Central memory CD8-positive, alpha-beta T cell (primary cell): ENCODE measurements at regions not wholly inside any gene's neighbourhood (a gene's known extent, or its start where the extent isn't known, plus 50 kb on each side); places are given as distances from the start of the nearest gene placed in this dataset.
"Not testable (repeated sequence)": the region's sequence is repeated elsewhere in the genome, so short reads cannot be mapped to it uniquely, and the experiment has no call there.

ENCODE experiments used
- ATAC-seq: fragments of 150-1000 bp; cut with Tn5 transposase; replicated peaks from 2 replicates; pipeline ENCODE4 v1.10.0; 2022; ENCODE audit warnings: mild to moderate bottlenecking, moderate FRiP score, moderate number of reproducible peaks; ENCODE audit not compliant: poor library complexity, severe bottlenecking; ENCODE audit errors: extremely low read depth
- DNase-seq, 2 donors: peaks; one replicate each; pipeline ENCODE4 v3.0.0; 2021; ENCODE audit warnings: low spot score in 2 of 2
- H3K27ac Mint-ChIP-seq: one replicate; pipeline ENCODE4 v1.8.0; 2022; ENCODE audit warnings: low read depth, mild to moderate bottlenecking, moderate library complexity, mixed read lengths
- H3K27me3 Mint-ChIP-seq: one replicate; pipeline ENCODE4 v1.8.0; 2022; ENCODE audit warnings: mixed read lengths
- H3K36me3 Mint-ChIP-seq: one replicate; pipeline ENCODE4 v1.8.0; 2022; ENCODE audit warnings: mild to moderate bottlenecking, moderate library complexity, mixed read lengths; ENCODE audit not compliant: insufficient read depth
- H3K4me1 Mint-ChIP-seq: one replicate; pipeline ENCODE4 v1.8.0; 2022; ENCODE audit warnings: mixed read lengths
- H3K4me3 Mint-ChIP-seq: one replicate; pipeline ENCODE4 v1.8.0; 2022; ENCODE audit warnings: mild to moderate bottlenecking, moderate library complexity, mixed read lengths
- H3K9me3 Mint-ChIP-seq: one replicate; pipeline ENCODE4 v1.8.0; 2022; ENCODE audit warnings: mixed read lengths

DNA sequence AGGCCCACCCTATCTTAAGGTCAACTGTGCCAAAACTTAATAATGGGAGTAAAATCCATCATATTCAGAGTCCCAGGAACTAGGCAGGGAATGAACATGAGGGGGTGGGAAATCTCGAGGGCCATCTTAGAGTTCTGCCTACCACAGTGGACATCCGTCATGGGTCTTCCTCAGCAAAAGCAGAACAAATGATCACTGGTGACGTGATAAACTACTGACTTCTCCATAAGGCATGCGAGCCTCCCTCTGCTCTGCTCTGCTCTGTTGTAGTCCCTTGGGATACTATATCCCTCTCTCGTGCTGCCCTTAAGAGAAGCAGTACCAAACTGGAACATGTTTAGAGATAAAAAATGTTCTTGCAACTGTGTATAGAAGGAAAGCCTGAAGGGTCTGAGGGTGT is 603.8 kb downstream of the TTLL7 start:
- ATAC-seq, H3K27me3 Mint-ChIP-seq, H3K4me1 Mint-ChIP-seq, H3K9me3 Mint-ChIP-seq, H3K36me3 Mint-ChIP-seq, DNase-seq, H3K27ac Mint-ChIP-seq, H3K4me3 Mint-ChIP-seq: not testable (repeated sequence)

DNA sequence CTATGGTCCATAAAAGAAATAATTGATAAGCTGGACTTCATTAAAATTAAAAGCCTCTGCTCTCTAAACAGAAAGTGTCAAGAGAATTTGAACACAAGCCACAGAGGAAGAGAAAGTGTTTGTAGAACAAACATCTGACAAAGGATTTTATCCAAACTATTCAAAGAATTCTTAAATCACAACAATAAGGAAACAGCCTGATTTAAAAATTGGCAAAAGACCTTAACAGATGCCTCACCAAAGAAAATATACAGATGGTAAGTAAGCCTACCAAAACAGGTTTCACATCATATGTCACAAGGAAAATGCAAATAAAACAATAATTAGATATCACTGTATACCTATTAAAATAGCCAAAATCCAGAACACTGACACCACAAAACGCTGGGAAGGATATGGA is 612.0 kb downstream of the TTLL7 start:
- not testable (repeated sequence) for H3K9me3 Mint-ChIP-seq, H3K36me3 Mint-ChIP-seq, DNase-seq, H3K27me3 Mint-ChIP-seq, H3K4me1 Mint-ChIP-seq, H3K27ac Mint-ChIP-seq, ATAC-seq, H3K4me3 Mint-ChIP-seq

DNA sequence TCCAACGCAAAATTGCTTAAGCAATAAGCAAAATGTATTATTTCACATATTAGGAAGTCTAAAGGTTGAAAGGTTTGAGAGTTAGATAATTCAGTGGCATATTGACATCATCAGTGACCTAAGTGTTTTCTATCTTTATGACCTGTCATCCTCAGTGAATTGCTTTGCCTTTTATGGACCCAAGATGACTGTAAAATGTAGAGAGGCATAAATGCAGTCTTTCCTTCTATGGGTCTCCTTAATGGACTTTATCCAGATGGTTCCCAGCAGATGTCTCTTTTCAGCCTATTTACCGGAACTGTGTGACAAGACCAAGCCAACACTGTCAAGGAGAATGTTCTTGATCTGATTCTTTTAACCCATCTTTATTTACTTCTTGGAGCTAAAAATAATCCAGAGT is 615.8 kb downstream of the TTLL7 start:
- H3K27ac Mint-ChIP-seq, H3K4me3 Mint-ChIP-seq, DNase-seq, H3K36me3 Mint-ChIP-seq, H3K9me3 Mint-ChIP-seq, ATAC-seq, H3K4me1 Mint-ChIP-seq, H3K27me3 Mint-ChIP-seq: not testable (repeated sequence)

DNA sequence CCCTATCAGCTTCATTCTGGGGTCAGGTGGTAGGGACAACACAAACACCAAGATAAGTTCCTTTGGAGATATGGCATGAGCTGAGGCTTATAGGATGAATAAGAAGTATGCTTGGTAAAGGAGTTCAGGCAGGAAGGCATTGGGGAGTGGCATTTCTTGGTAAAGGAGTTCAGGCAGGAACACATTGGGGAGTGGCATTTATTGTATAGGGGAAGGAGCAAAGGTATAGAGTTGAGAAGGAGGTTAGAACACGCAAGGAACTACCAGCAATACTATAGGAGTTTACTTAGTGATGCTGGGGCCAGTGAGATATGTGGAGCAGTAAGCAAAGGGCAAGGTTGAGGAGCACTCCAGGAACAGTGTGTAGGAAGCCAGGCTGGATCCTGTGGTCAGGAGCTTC is 625.9 kb downstream of the TTLL7 start:
- H3K4me1 Mint-ChIP-seq, H3K4me3 Mint-ChIP-seq, ATAC-seq: not testable (repeated sequence)

DNA sequence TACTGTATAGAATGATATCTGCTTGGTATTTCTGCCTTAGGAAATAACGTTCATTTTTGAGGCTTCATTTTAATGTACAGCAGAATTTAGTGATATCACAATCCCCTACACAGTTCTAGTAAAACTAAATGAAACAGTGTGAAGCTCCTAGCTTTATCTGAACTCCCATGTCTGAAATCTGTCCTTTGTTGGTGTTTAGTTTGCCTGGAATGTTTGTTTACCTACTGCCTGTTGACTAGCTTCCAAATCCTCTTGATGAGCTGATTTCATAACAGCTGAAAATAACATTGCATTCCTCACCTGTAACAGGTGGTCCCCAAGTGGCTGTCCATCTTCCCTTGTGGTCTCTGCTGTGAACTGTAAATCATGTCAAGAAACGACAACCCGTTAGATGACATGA is 629.1 kb downstream of the TTLL7 start:
- not testable (repeated sequence) for H3K36me3 Mint-ChIP-seq, H3K27me3 Mint-ChIP-seq, H3K27ac Mint-ChIP-seq, H3K4me1 Mint-ChIP-seq, DNase-seq, H3K4me3 Mint-ChIP-seq, ATAC-seq
- H3K9me3 Mint-ChIP-seq, result peaks cover 17% of the 10 kb centered on the region

More for the DNA sequence above, 625.9 kb downstream of the TTLL7 start:
- DNase-seq, H3K27me3 Mint-ChIP-seq, H3K27ac Mint-ChIP-seq, H3K36me3 Mint-ChIP-seq: not testable (repeated sequence)
- H3K9me3 Mint-ChIP-seq, result peaks cover 17% of the 10 kb centered on the region

DNA sequence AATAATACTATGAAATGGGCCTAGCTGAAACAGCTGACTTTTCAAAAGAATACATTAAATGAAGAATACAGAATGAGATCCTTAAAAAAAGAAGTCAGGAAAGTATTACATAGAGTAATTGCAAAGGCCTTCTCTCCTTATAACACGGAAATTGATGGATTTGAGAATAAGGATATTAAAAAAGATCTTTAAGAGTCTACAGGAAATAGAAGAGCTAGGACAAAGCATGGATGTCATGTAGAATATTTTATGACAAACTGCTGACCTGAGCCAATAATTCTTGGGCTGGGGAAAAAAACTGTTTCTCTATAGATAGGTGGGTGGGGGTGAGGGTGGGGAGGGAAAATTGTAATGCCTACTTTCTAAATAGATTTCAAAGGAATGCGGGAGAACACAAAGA is 633.6 kb downstream of the TTLL7 start:
- not testable (repeated sequence) for ATAC-seq, H3K27me3 Mint-ChIP-seq, H3K4me1 Mint-ChIP-seq, H3K4me3 Mint-ChIP-seq, H3K27ac Mint-ChIP-seq, H3K9me3 Mint-ChIP-seq, H3K36me3 Mint-ChIP-seq, DNase-seq

DNA sequence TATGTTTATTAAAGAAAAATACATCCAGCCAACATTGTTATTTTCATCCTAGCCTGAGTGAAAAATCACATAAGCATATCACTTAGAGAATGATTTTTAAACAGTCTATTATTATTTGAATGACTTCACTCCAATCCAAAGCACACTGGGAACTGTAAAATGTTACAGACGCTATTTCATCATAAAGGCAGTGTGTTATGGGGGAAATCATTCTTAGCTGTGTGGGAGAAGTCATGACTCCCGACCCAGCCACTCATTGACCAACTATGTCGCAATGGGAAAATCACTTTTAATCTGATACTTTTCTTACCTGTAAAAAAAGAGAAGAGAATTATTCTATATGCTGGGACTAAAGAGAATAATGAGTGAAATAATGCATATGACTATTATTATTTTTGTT is 653.6 kb downstream of the TTLL7 start:
- DNase-seq, H3K27ac Mint-ChIP-seq, H3K27me3 Mint-ChIP-seq, H3K36me3 Mint-ChIP-seq, H3K9me3 Mint-ChIP-seq, H3K4me1 Mint-ChIP-seq, ATAC-seq, H3K4me3 Mint-ChIP-seq: not testable (repeated sequence)

DNA sequence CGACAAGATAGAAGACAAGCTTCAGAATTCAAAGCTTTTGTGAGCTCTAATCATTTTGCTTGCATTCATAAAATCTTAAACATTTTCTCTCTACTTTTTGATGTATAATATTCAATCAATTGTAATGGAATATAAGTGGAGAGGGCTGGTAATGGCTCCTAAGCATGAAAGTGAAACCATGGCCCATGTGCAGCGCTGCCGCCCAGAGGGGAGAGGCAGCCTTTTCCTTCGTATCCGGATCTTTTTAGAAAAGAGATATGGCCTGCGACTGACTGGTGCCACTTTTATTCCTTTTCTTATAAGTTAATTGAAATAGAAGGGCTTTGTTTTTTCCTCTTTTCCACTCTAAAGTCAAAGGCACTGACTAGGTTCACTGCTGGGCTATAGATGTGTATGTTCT is 655.2 kb downstream of the TTLL7 start:
- not testable (repeated sequence) for H3K27ac Mint-ChIP-seq, H3K9me3 Mint-ChIP-seq, H3K4me1 Mint-ChIP-seq, H3K4me3 Mint-ChIP-seq, H3K36me3 Mint-ChIP-seq, ATAC-seq, DNase-seq, H3K27me3 Mint-ChIP-seq

DNA sequence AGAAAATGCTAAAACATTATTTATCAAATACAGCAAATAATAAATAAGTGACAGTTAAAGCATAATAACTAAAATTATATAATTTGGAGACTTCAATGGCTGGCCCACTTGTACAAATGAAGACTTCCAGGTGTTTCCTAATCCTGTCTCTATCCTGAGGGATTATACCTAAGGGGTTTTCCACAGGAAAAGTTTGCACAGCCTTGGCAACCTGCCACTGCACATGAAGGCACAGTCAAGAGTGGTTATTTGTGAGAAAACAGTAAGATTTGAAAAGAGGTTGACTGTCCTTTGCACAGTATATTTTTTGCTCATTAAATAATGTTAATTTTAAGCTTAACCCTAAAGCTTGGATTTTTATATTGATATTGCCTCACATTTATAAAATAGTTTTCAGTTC is 655.9 kb downstream of the TTLL7 start:
- H3K36me3 Mint-ChIP-seq, H3K4me1 Mint-ChIP-seq, H3K4me3 Mint-ChIP-seq, DNase-seq, H3K27me3 Mint-ChIP-seq, ATAC-seq, H3K27ac Mint-ChIP-seq, H3K9me3 Mint-ChIP-seq: not testable (repeated sequence)

DNA sequence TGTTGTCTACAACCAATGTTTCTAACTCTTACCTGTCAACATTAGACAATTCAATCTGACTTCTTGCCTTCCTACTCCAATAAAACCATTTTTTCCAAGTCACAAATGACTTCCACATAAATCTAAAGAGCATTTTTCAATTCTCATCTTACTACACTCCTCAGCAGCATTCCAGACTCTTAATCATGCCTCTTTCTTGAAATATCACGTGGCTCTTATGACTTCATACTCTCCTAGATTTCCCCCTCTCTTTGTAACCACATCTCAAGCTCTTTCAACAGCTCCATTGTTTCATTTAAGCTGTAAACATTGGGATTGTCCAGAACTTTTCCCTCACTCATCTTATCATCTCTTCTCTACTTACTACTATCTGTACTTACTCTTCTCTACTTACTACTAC is 666.6 kb downstream of the TTLL7 start:
- not testable (repeated sequence) for H3K27me3 Mint-ChIP-seq, DNase-seq, H3K4me1 Mint-ChIP-seq, H3K4me3 Mint-ChIP-seq, ATAC-seq, H3K36me3 Mint-ChIP-seq, H3K27ac Mint-ChIP-seq
- peaks cover 19% of the 10 kb centered on the region for H3K9me3 Mint-ChIP-seq

DNA sequence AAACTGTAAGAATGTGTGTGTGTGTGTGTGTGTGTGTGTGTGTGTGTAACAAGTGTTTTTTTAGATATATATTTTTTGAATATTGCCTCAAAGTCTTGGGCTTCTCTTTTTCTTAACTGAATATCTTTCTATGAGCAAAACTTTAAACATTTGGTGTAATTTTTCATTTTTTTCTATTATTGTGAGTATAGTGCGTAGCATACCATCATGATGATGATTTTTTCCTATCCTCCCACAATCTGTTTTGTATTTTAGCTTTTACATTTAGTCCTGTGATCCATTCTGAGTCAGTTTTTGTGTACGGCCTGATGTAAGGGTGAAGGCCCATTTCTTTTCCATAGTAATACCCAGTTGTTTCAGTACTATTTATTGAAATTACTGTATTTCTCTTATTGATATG is 680.6 kb downstream of the TTLL7 start:
- Mint-ChIP-seq H3K27me3 (no peaks in the 10 kb centered on the region), H3K27ac (no peak overlapping the region), H3K9me3 (no peaks in the 10 kb centered on the region), H3K4me3 (no peak overlapping the region), H3K4me1 (no peaks in the 10 kb centered on the region), H3K36me3 (no peaks in the 10 kb centered on the region)
- DNase-seq, result no peak
- ATAC-seq, result no peak

DNA sequence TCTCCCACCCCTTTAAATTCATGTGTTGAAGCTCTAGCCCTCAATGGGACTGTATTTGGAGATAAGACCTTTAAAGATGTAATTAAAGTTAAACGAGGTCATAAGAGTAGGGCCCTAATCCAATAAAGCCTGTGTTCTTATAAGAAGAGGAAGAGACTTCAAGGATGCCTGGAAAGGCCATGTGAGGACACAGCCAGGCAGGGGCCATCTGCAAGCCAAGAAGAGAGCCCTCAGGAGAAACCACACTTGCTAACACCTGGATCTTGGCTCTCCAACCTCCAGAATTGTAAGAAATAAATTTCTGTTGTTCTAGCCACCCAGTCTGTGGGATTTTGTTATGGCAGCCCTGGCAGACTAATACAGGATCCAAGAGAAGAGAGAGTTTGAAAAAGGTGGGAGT is 683.5 kb downstream of the TTLL7 start:
- not testable (repeated sequence) for H3K36me3 Mint-ChIP-seq, H3K27ac Mint-ChIP-seq, ATAC-seq, DNase-seq, H3K9me3 Mint-ChIP-seq, H3K4me1 Mint-ChIP-seq, H3K27me3 Mint-ChIP-seq, H3K4me3 Mint-ChIP-seq

DNA sequence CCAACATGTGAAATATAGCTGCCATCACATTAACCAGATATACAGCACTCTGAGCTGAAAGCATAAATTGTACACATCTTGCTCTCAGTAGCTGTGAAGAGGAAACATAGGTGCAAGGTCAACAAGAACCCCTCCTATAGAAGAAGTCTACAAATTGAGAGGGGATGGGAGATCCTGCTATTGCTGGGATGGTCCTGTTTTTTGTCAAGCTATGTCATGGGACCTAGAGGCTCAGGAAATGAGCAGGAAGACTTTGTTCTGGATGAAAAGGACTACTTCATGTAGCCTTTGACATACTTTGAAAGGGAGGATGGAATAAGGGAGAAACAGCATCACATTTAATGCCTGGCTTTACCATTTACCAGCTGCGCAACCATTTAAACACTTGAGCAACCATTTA is 688.8 kb downstream of the TTLL7 start:
- not testable (repeated sequence) for DNase-seq, ATAC-seq, H3K27me3 Mint-ChIP-seq, H3K9me3 Mint-ChIP-seq, H3K4me3 Mint-ChIP-seq, H3K4me1 Mint-ChIP-seq, H3K27ac Mint-ChIP-seq, H3K36me3 Mint-ChIP-seq

DNA sequence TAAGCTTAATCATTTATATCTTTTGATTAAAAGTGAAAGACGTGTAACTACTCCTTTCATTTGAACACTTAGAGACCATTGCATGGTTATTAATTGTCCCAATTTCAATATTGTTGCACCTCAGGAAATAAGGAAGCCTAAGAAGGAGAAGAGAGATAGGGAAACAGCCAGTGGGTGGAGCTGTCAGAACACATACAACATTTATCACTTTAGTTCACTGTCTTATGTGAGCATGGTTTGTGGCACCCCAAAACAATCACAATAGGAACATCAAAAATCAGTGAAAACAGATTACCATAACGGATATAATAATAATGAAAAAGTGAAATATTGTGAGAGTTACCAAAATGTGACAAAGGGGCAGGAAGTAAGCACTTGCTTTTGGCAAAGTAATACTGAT is 689.9 kb downstream of the TTLL7 start:
- H3K27ac Mint-ChIP-seq, H3K27me3 Mint-ChIP-seq, H3K36me3 Mint-ChIP-seq, ATAC-seq, DNase-seq, H3K4me1 Mint-ChIP-seq, H3K4me3 Mint-ChIP-seq, H3K9me3 Mint-ChIP-seq: not testable (repeated sequence)
